ENCODE measurements at regions not wholly inside any gene's neighbourhood (a gene's known extent, or its start where the extent isn't known, plus 50 kb on each side); places are given as distances from the start of the nearest gene placed in this dataset.
"Not testable (repeated sequence)": the region's sequence is repeated elsewhere in the genome, so short reads cannot be mapped to it uniquely, and the experiment has no call there.

- DNase-seq = no peak
These were observed 174.4 kb downstream of the RPIA start for GRCh38 chr2:88865801-88866371.

GRCh38 chr2:88866756-88867155 is 175.3 kb downstream of the RPIA start:
- no peak for DNase-seq

GRCh38 chr2:88868861-88869260 is 177.4 kb downstream of the RPIA start:
- no peak for DNase-seq

- DNase-seq = no peak
These were observed 178.9 kb downstream of the RPIA start for GRCh38 chr2:88870267-88870839.

DNA sequence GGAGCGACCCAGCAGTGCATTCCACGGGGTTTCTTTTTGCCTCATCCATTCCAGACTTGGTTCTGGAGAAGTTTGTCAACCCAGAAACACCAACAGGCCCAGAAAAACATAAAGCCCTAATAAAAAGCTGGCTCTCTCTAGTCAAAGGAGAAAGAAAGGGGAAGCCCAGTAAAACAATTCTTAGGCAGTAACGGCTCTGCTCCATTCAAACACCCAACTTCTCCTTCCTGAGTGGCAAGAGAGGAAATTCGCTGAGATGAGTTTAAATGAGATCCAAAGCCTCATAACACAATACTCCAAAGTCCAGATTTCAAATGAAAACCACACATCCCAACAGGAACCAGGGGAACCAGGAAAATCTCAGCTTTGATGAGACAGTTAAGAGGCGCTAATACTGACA is 179.9 kb downstream of the RPIA start:
- no peak for DNase-seq

GRCh38 chr2:88873620-88874019 is 182.1 kb downstream of the RPIA start:
- DNase-seq = no peak

DNA sequence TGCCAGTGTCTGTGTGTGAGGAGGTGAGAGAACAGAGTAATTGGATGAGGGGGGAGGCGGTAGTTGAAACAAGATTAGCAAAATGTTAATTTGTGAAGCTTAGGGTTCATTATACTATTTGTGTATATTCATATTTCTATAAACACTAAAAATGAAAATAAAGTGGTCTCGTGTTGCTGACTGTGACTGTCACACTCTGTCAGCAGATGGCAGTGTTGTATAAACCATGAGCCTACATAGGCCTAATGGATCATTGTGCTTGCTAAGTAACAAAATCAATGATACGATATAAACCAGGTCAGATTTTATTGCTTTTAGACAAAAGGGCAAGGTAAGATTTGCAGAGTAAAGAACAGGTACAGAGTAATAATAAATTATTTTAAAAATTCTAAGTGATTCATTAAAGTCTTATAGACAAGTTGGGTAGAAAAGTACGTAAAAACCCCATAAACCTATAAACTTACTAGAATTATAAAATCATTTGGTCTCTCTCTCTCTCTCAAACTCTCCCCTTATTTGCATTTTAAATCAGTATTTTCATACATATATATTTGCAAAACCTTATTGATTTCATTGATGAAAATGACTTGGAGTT is 182.7 kb downstream of the RPIA start:
- peak; percentile 13 for DNase-seq

GRCh38 chr2:88875736-88876135 is 184.3 kb downstream of the RPIA start:
- no peak for DNase-seq

DNA sequence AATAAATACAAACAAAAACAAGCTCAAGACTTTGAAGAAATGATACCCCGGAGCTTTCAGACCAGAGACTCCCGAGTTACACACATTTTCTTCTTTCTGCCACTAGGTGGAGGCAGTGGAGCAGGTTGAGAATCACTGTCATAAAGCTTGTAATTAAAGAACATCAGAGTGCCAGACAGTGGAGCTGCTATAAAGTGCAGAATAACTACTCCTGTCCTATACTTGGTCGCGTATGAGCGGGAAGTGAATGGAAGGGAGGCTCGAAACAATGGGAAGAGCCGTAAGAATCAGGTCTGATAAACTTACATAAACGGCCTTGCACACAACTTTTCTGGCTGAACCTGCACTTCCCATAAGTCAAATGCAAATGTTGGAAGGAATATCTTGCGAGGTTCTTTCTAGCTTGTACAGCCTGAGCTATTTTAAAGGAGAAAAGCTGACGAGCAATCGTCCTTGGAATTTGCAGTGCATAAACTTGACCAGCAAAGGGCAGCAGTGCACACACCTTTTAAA is 189.0 kb downstream of the RPIA start:
- peak; percentile 59 for DNase-seq

- no peak for DNase-seq
These were observed 193.8 kb downstream of the RPIA start for GRCh38 chr2:88885275-88885674.

GRCh38 chr2:88885679-88886416 is 194.4 kb downstream of the RPIA start:
- DNase-seq = no peak

DNA sequence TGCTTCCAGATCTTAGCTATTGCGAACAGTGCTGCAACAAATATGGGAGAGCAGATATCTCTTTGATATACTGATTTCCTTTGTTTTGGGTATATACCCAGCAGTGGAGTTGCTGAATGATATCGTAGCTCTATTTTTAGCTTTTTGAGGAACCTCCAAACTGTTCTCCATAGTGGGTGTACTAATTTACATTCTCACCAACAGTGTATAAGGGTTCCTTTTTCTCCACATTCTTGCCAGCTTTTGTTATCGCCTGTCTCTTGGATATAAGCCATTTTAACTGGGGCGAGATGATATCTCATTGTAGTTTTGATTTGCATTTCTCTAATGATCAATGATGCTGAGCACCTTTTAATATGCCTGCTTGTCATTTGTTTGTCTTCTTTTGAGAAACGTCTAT is 196.0 kb downstream of the RPIA start:
- not testable (repeated sequence) for DNase-seq

GRCh38 chr2:88892207-88892606 is 200.7 kb downstream of the RPIA start:
- DNase-seq = no peak

- DNase-seq = no peak
These were observed 201.3 kb downstream of the RPIA start for GRCh38 chr2:88892788-88893187.

GRCh38 chr2:88896971-88897370 is 205.5 kb downstream of the RPIA start:
- DNase-seq = no peak

- no peak for DNase-seq
These were observed 206.2 kb downstream of the RPIA start for GRCh38 chr2:88897715-88898114.

- DNase-seq = peak; percentile 3
These were observed 212.4 kb downstream of the RPIA start for GRCh38 chr2:88903749-88904353.

GRCh38 chr2:88913280-88913679 is 221.8 kb downstream of the RPIA start:
- no peak for DNase-seq

DNA sequence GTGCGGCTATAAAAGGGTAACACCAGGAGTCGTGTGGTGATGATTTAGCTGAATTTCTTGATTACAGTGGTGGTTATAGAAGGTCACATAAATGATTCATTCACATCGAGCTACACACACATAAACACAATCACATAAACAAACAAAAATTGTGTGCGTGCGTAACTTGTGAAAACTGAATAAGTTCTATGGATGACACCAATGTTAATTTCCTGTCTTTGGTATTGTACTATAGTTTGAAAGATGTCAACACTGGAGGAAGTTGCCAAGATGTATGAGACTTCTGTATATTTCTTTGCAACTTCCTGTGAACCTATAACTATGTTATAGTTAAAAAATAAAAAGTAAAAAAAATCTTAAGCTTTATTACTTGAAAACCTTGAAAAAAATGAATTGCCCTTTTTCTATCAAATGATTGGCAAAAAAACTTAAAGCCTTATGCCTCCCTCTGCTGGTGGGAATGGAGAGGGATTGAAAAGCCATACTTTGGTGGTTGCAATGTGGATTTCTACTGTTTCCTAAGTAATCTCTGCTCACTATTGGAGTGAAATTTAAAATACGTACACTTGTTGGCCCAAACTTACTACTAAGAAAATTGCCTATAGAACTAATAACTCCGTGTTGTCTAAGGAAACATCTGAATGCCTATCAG is 227.7 kb downstream of the RPIA start:
- peak; percentile 2 for DNase-seq

GRCh38 chr2:88920399-88920798 is 228.9 kb downstream of the RPIA start:
- not testable (repeated sequence) for DNase-seq

DNA sequence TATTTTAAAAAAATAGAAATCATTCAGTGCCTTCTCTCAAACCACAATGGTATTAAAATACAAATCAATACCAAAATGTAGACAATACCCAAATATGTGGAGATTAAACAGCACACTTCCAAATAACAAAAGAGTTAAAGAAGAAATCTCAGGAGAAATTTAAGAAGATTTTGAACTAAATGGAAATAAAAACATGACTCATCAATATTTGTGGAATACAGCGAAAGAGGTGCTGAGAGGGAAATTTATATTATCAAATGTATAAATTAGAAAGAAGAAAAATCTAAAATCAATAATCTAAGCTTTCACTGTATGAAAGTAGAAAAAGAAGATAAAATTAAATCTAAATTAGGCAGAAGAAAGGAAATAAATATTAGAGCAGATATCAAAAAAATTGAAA is 233.1 kb downstream of the RPIA start:
- no peak for DNase-seq

DNA sequence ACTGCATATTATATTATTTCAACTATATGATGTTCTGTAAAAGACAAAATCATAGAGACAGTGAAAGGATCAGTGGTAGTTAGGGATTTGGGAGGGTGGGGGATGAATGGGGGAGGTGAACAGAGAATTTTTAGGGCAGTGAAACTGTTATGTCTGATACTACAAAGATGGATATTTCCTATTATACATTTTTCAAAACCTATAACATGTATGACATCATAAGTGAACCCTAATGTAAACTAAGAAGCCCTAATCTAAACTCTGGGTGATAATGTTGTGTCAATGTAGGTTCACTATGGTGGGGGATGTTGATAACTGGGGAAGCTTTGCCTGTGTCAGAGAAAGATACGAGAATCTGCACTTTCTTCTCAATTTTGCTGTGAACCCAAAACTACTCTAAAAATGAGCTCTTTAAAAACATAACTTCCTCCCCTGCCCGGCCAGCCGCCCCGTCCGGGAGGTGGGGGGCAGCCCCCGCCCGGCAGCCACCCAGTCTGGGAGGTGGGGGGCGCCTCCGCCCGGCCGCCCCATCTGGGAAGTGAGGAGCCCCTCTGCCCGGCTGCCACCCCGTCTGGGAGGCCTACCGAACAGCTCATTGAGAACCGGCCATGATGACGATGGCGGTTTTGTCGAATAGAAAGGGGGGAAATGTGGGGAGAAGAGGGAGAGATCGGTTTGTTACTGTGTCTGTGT is 234.4 kb downstream of the RPIA start:
- DNase-seq = no peak

All from NCI-H748 treated with DMSO at 0.1 percent for 48 hours (cell line).